Hepatocyte (in vitro differentiated cells): ENCODE measurements at regions not wholly inside any gene's neighbourhood (a gene's known extent, or its start where the extent isn't known, plus 50 kb on each side); places are given as distances from the start of the nearest gene placed in this dataset.
A peak's percentile ranks its signal among the peaks of the same experiment; 100 is the strongest.

Experiments
- DNase-seq: peaks from one replicate; pipeline ENCODE4 v3.0.0-alpha.2; 2016; ENCODE audit warnings: low spot score
- H2AFZ ChIP-seq: fragments of 200-600 bp; sonication (generic); 2 replicates; pipeline ENCODE4 v1.6.0; 2016; ENCODE audit warnings: antibody characterized with exemption, mild to moderate bottlenecking
- H3K27ac ChIP-seq: fragments of 200-600 bp; sonication (generic); 2 replicates; pipeline ENCODE4 v1.5.1; 2016; ENCODE audit warnings: mild to moderate bottlenecking
- H3K27me3 ChIP-seq: fragments of 200-600 bp; sonication (generic); 2 replicates; pipeline ENCODE4 v1.6.1; 2016
- H3K36me3 ChIP-seq: fragments of 200-600 bp; sonication (generic); replicated peaks from 2 replicates; pipeline ENCODE4 v1.5.1; 2016; ENCODE audit warnings: low read depth; ENCODE audit not compliant: insufficient read depth
- H3K4me1 ChIP-seq: fragments of 200-600 bp; sonication (generic); 2 replicates; pipeline ENCODE4 v1.5.1; 2016; ENCODE audit warnings: mild to moderate bottlenecking, moderate library complexity; ENCODE audit not compliant: insufficient read depth
- H3K4me2 ChIP-seq: fragments of 200-600 bp; sonication (generic); 2 replicates; pipeline ENCODE4 v1.6.0; 2016
- H3K4me3 ChIP-seq: fragments of 200-600 bp; sonication (generic); 2 replicates; pipeline ENCODE4 v1.5.1; 2016; ENCODE audit warnings: mild to moderate bottlenecking
- H3K79me2 ChIP-seq: fragments of 200-600 bp; sonication (generic); 2 replicates; pipeline ENCODE4 v1.6.0; 2017; ENCODE audit warnings: mild to moderate bottlenecking
- H3K9me2 ChIP-seq: fragments of 200-600 bp; sonication (generic); replicated peaks from 2 replicates; pipeline ENCODE4 v1.6.0; 2017; ENCODE audit warnings: mild to moderate bottlenecking; ENCODE audit not compliant: insufficient read depth
- H3K9me3 ChIP-seq: fragments of 200-600 bp; sonication (generic); 2 replicates; pipeline ENCODE4 v1.5.1; 2016; ENCODE audit warnings: low read depth, mild to moderate bottlenecking
- H4K20me1 ChIP-seq: fragments of 200-600 bp; sonication (generic); 2 replicates; pipeline ENCODE4 v1.6.0; 2016; ENCODE audit warnings: mild to moderate bottlenecking; ENCODE audit not compliant: insufficient read depth, poor library complexity, severe bottlenecking
- EZH2 ChIP-seq: fragments of 200-600 bp; sonication (generic); IDR thresholded peaks from 2 replicates; pipeline ENCODE4 v1.6.1; 2016; ENCODE audit warnings: antibody characterized with exemption, mild to moderate bottlenecking, borderline replicate concordance
- EZH2phosphoT487 ChIP-seq: fragments of 200-600 bp; sonication (generic); IDR thresholded peaks from one replicate; pipeline ENCODE4 v1.6.1; 2018; ENCODE audit warnings: antibody characterized with exemption, mild to moderate bottlenecking, low read depth, moderate library complexity; ENCODE audit not compliant: unreplicated experiment, severe bottlenecking
- WGBS: methylation state at CpG from one replicate; pipeline ENCODE4 v1.1.6; 2016; ENCODE audit warnings: low lambda C conversion rate; ENCODE audit errors: missing lambda C conversion rate; 5-methylcytosine and 5-hydroxymethylcytosine counted together
- TF ChIP-seq, protein P1 (sequence below): fragments of 200-600 bp; sonication (generic); IDR thresholded peaks from 2 replicates; pipeline ENCODE4 v1.5.1; 2016; ENCODE audit warnings: antibody characterized with exemption, mild to moderate bottlenecking; ENCODE audit not compliant: poor library complexity

DNA sequence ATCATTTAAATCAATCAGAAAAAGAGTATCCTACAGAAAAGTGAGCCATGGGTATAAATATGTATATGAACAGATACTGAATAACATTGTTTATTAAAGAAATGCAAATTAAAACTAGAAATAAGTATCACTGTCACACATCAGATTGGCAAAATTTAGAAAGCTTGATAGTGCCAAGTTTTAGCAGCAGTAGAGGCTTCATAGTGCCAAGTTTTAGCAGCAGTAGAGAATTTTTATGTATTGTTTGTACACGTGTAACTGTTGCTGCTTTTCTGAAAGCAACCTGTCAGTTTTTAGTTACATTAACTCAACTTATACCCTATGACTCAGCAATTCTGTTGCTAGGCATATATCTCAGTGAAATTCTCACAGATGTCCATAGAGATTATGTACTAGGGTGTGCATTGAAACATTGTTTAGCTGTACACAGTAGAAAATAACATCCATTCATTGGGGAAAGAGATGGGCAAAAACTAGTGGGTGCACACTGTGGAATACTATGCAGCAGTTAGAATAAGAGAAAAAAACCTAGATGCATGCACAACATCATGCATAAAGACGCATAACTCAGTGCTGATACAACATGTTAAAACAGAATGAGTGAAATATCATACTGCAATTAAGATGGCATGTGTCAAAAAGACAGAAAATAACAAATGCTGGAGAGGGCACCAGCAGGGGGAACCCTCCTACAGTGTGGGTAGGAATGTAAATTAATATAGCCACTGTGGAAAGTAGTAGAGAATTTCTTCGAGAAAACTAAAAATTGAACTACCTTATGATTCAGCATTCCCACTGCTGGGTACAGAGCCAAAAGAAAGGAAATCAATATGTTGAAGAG is 294.5 kb upstream of the NT5C1B start:
- H3K4me2 ChIP-seq, result no peak overlapping the region
- H2AFZ ChIP-seq, result no peak overlapping the region
- no peak overlapping the region for H3K27ac ChIP-seq
- no peaks in the 10 kb centered on the region for H3K4me1 ChIP-seq
- no peaks in the 10 kb centered on the region for H4K20me1 ChIP-seq
- no peaks in the 10 kb centered on the region for H3K9me2 ChIP-seq
- H3K9me3 ChIP-seq, result no peaks in the 10 kb centered on the region
- no peak for TF ChIP-seq EZH2phosphoT487
- TF ChIP-seq, protein P1, sequence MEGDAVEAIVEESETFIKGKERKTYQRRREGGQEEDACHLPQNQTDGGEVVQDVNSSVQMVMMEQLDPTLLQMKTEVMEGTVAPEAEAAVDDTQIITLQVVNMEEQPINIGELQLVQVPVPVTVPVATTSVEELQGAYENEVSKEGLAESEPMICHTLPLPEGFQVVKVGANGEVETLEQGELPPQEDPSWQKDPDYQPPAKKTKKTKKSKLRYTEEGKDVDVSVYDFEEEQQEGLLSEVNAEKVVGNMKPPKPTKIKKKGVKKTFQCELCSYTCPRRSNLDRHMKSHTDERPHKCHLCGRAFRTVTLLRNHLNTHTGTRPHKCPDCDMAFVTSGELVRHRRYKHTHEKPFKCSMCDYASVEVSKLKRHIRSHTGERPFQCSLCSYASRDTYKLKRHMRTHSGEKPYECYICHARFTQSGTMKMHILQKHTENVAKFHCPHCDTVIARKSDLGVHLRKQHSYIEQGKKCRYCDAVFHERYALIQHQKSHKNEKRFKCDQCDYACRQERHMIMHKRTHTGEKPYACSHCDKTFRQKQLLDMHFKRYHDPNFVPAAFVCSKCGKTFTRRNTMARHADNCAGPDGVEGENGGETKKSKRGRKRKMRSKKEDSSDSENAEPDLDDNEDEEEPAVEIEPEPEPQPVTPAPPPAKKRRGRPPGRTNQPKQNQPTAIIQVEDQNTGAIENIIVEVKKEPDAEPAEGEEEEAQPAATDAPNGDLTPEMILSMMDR, result peak; percentile 27
- no peak for TF ChIP-seq EZH2
- no peaks in the 10 kb centered on the region for H3K27me3 ChIP-seq
- no peak for DNase-seq
- H3K4me3 ChIP-seq, result no peak overlapping the region
- no peaks in the 10 kb centered on the region for H3K79me2 ChIP-seq
- 82% methylated on average over 3 of the region's 3 CpGs for WGBS
- no peaks in the 10 kb centered on the region for H3K36me3 ChIP-seq

DNA sequence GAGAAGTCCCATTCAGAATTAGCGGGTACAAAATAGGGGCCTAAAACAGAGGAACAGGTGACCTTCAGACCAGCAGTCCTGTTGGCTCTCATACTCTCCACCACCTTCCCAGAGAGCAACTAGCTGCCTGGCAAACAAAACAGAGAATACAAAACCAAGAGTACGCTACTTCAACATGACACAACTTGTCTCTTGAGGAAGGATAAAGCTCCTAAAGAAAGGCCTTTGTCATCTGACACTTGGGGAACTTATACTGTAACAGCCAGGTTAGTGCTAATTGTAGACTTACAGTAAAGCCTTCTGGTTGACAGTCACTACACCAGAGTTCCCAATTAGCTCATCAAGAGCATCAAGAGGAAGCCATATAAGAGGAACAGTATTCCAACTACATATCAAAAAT is 282.1 kb upstream of the NT5C1B start:
- Histone ChIP-seq H4K20me1 (no peaks in the 10 kb centered on the region), H3K9me3 (no peaks in the 10 kb centered on the region), H2AFZ (no peak overlapping the region), H3K4me1 (no peaks in the 10 kb centered on the region), H3K4me2 (no peak overlapping the region), H3K4me3 (no peak overlapping the region), H3K27me3 (no peaks in the 10 kb centered on the region), H3K27ac (no peak overlapping the region), H3K79me2 (no peaks in the 10 kb centered on the region), H3K9me2 (no peaks in the 10 kb centered on the region), H3K36me3 (no peaks in the 10 kb centered on the region)
- 95% methylated on average over 2 of the region's 2 CpGs for WGBS
- TF ChIP-seq, protein P1, result no peak
- TF ChIP-seq EZH2phosphoT487, result no peak
- no peak for TF ChIP-seq EZH2
- no peak for DNase-seq

DNA sequence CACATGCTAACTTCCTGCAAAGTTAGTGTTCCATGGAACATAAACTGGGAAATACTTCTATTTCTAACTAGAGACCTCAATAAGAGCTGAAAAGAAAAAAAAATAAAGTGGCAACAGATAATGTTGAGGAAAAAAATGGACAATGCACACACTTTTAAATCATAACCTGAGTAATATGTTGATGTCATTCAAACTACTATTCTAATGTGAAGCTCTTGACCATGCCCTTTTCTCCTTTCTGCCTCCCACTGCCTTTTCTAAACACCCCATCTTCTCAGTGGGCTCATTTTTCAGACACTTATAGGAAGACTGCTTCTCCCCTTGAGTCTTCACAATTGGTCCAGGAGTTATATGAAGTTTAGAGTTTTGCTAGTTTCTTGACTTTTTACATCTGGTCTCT is 280.9 kb upstream of the NT5C1B start:
- Histone ChIP-seq H3K9me2 (no peaks in the 10 kb centered on the region), H3K27ac (no peak overlapping the region), H3K9me3 (no peaks in the 10 kb centered on the region), H3K36me3 (no peaks in the 10 kb centered on the region), H3K79me2 (no peaks in the 10 kb centered on the region), H4K20me1 (no peaks in the 10 kb centered on the region), H3K4me1 (no peaks in the 10 kb centered on the region), H3K4me3 (no peak overlapping the region), H3K4me2 (no peak overlapping the region), H2AFZ (no peak overlapping the region), H3K27me3 (no peaks in the 10 kb centered on the region)
- no peak for DNase-seq
- no peak for TF ChIP-seq EZH2
- TF ChIP-seq, protein P1, result no peak
- no peak for TF ChIP-seq EZH2phosphoT487

DNA sequence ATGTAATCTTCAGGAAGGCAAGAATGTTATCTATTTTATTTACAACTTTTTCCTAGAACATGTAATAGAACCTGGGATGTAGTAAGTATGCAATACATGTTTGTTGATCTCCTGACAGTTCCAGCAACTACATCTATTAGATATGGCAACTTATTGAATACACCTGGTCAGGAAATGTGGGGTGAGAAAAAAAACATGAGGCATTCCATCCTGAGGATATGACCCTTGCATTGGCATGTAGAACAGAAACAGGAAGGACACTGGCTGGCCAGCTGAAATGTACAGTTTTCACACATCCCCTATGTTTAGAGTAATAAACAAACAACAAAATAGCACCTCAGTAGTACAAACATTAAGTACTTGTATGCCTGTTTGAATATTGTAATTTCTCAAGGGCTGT is 272.6 kb upstream of the NT5C1B start:
- no peaks in the 10 kb centered on the region for H3K4me1 ChIP-seq
- H4K20me1 ChIP-seq, result no peaks in the 10 kb centered on the region
- no peaks in the 10 kb centered on the region for H3K79me2 ChIP-seq
- no peak overlapping the region for H3K27ac ChIP-seq
- TF ChIP-seq, protein P1, result no peak
- TF ChIP-seq EZH2 (no peak), EZH2phosphoT487 (no peak)
- no peaks in the 10 kb centered on the region for H3K27me3 ChIP-seq
- H3K9me3 ChIP-seq, result no peaks in the 10 kb centered on the region
- no peak for DNase-seq
- H3K4me3 ChIP-seq, result no peak overlapping the region
- H3K36me3 ChIP-seq, result no peaks in the 10 kb centered on the region
- no peaks in the 10 kb centered on the region for H3K9me2 ChIP-seq
- no peak overlapping the region for H3K4me2 ChIP-seq
- no peak overlapping the region for H2AFZ ChIP-seq
